ES-I3 (cell line): ENCODE measurements at regions not wholly inside any gene's neighbourhood (a gene's known extent, or its start where the extent isn't known, plus 50 kb on each side); places are given as distances from the start of the nearest gene placed in this dataset.

Experiments
- H3K36me3 ChIP-seq: 2 replicates; pipeline ENCODE4 v1.6.1; 2013; ENCODE audit warnings: mild to moderate bottlenecking, low read length, control low read depth, moderate library complexity; ENCODE audit not compliant: insufficient read depth
- H3K4me1 ChIP-seq: 2 replicates; pipeline ENCODE4 v1.6.1; 2013; ENCODE audit warnings: mild to moderate bottlenecking, control low read depth, low read length; ENCODE audit not compliant: insufficient read depth
- H3K9ac ChIP-seq: 2 replicates; pipeline ENCODE4 v1.6.1; 2013; ENCODE audit warnings: low read depth, mild to moderate bottlenecking, low read length, moderate library complexity
- H3K9me3 ChIP-seq: 2 replicates; pipeline ENCODE4 v1.6.1; 2013; ENCODE audit warnings: mild to moderate bottlenecking, low read length, moderate library complexity; ENCODE audit not compliant: control insufficient read depth, insufficient read depth

DNA sequence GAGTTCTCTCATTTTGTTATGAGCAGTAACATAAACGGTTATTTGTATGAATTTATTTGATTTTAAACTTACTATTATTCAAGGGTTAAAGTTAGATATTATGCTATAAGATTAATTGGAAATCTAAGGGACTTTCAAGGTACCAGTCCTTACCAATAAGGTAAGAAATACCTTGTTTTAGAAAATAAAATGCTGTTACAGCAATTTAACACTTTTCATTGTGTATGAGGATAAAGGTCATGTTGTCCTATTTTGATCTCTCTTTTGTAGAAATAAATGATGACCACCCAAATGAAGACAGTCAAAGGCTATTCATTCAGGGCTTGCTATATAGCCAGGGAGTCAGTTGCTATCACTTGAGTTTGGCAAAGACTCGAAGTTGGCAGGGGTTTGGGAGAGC is 1185.9 kb upstream of the GOT2 start:
- H3K4me1 ChIP-seq: no peaks in the 10 kb centered on the region
- no peaks in the 10 kb centered on the region for H3K9me3 ChIP-seq
- no peak overlapping the region for H3K9ac ChIP-seq
- no peaks in the 10 kb centered on the region for H3K36me3 ChIP-seq

DNA sequence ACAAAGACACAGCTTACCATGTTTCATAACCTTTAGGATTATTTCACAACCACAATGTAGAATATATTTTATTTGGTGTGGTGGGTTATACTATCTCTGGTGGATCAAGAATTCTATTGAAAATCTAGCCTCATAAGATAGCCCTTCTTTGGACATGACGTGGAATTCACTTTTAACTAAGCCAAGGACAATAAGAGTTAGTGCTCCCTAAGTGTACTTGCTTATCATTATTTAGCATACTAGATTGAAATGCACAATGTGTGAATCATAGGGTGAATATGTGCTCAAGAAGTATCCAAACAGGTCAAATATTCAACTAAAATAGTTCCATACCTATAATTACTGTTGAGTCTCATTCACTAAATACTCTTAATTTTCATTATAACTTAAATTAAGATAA is 1179.5 kb upstream of the GOT2 start:
- no peak overlapping the region for H3K9ac ChIP-seq
- H3K4me1 ChIP-seq: peaks cover 10% of the 10 kb centered on the region; the same call in 1 of the 2 replicates
- no peaks in the 10 kb centered on the region for H3K9me3 ChIP-seq

DNA sequence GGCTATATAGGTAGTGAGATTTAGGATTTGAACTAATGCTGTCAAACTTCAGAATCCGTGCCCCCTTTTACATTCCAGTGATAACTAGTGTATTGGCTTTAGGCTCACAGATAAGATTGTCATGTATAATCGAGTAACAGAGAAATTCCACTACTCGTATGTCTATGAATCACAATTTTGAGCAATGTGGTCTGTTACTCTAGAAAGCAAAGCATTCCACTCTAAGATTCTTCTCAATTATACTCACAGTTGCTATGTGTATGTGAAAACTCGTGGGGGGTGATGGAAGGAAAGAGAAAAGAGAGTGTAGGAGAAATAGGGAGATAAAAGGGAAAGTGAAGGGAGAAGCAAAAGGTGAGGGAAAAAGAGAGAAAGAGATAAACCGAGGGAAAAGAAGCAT is 1175.1 kb upstream of the GOT2 start:
- Histone ChIP-seq H3K36me3 (no peaks in the 10 kb centered on the region), H3K9me3 (no peaks in the 10 kb centered on the region), H3K4me1 (peaks cover 10% of the 10 kb centered on the region; the same call in 1 of the 2 replicates), H3K9ac (no peak overlapping the region)

More for the DNA sequence above, 1179.5 kb upstream of the GOT2 start:
- H3K36me3 ChIP-seq: no peaks in the 10 kb centered on the region

GRCh38 chr16:59907611-59908010 is 1173.5 kb upstream of the GOT2 start:
- H3K4me1 ChIP-seq: peaks cover 7% of the 10 kb centered on the region; the same call in 1 of the 2 replicates
- no peak overlapping the region for H3K9ac ChIP-seq
- no peaks in the 10 kb centered on the region for H3K9me3 ChIP-seq
- H3K36me3 ChIP-seq: no peaks in the 10 kb centered on the region

- H3K9ac ChIP-seq: no peak overlapping the region
- H3K9me3 ChIP-seq: no peaks in the 10 kb centered on the region
- no peaks in the 10 kb centered on the region for H3K36me3 ChIP-seq
- no peaks in the 10 kb centered on the region for H3K4me1 ChIP-seq
Measured at GRCh38 chr16:59905606-59906005, 1171.5 kb upstream of the GOT2 start.

DNA sequence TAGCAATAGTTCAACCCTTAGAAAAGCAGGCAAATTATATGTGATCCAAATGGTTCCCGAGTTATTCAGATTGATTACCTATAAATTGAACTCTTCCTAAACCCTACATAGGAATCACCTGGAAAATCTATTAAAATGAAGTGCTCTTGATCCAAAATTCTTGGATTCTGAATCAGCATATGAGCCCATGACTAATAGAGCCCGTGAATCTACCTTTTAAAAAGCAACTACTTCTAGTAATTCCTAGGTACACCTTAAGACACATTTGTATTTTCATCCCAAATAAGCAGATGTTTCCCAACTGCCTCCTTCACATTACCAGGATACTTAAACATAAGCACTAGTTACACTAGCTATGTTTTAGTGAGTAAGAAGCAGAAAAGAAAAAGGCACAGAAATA is 1171.0 kb upstream of the GOT2 start:
- Histone ChIP-seq H3K9me3 (no peaks in the 10 kb centered on the region), H3K4me1 (no peaks in the 10 kb centered on the region), H3K9ac (no peak overlapping the region), H3K36me3 (no peaks in the 10 kb centered on the region)

- no peaks in the 10 kb centered on the region for H3K9me3 ChIP-seq
- no peak overlapping the region for H3K9ac ChIP-seq
- no peaks in the 10 kb centered on the region for H3K4me1 ChIP-seq
- no peaks in the 10 kb centered on the region for H3K36me3 ChIP-seq
Measured at GRCh38 chr16:59899940-59900339, 1165.8 kb upstream of the GOT2 start.

- Histone ChIP-seq H3K9me3 (peaks cover 5% of the 10 kb centered on the region; the same call in 1 of the 2 replicates), H3K4me1 (no peaks in the 10 kb centered on the region), H3K9ac (no peak overlapping the region), H3K36me3 (no peaks in the 10 kb centered on the region)
Measured at GRCh38 chr16:59892376-59892775, 1158.3 kb upstream of the GOT2 start.

DNA sequence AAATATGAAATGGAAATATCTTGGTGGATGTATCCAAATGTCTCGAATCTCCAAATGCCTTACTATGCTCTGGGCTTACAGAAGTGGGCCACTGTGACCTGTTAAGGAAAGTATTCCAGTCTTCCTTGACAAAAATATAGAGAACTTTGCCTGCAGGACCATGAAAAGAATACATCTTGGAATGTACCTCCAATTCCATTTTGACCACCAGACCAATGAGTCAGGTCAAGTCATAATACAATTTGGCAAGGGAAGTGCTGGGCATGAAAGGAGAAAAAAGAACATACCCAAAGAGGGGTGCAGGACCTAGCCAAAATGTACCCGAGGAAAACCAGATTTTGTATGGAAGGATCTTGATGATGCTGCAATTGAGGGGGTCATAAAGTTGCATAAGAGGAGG is 1153.7 kb upstream of the GOT2 start:
- Histone ChIP-seq H3K36me3 (no peaks in the 10 kb centered on the region), H3K9me3 (peaks cover 5% of the 10 kb centered on the region; the same call in 1 of the 2 replicates), H3K4me1 (no peaks in the 10 kb centered on the region), H3K9ac (no peak overlapping the region)

DNA sequence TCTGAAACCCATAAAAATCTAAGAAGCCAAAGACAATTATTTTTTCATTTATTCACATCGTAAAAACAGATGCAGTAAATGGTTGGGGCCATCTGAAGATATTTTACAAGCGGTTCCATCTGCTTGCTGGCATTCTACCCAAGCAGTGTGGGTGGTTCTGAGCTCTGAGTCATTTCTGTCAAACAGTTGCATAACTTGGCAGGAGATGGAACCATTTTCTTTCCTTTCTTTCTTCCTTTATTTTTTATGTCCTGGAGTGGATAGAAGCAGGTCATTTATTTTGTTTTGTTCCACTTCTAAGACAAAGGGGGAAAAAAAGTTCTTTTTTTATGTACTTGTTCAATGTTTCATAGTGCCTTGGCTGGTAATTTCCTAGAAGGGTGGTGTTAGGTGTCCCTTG is 1151.9 kb upstream of the GOT2 start:
- Histone ChIP-seq H3K9ac (no peak overlapping the region), H3K4me1 (no peaks in the 10 kb centered on the region), H3K9me3 (peaks cover 5% of the 10 kb centered on the region; the same call in 1 of the 2 replicates), H3K36me3 (no peaks in the 10 kb centered on the region)

DNA sequence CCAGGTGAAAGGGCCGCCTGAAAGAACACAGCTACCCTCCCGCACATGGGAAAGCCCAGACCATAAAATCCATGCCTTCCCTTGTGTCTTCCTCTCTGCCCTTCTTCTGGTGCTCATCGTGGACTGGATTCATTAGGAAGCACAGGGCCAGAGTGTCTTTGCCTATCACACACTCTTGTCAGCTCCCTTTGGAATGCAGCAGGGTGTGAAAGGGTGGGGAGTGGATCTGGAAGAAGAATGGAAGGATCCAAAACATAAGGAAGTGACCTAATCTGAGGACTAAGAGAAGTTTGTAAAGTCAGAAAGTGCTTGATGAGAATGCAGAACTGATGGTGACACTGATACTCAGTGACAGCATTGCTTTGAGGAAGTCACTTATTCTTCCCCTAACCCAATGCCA is 1147.3 kb upstream of the GOT2 start:
- H3K4me1 ChIP-seq: no peaks in the 10 kb centered on the region
- no peak overlapping the region for H3K9ac ChIP-seq
- no peaks in the 10 kb centered on the region for H3K36me3 ChIP-seq
- H3K9me3 ChIP-seq: no peaks in the 10 kb centered on the region

DNA sequence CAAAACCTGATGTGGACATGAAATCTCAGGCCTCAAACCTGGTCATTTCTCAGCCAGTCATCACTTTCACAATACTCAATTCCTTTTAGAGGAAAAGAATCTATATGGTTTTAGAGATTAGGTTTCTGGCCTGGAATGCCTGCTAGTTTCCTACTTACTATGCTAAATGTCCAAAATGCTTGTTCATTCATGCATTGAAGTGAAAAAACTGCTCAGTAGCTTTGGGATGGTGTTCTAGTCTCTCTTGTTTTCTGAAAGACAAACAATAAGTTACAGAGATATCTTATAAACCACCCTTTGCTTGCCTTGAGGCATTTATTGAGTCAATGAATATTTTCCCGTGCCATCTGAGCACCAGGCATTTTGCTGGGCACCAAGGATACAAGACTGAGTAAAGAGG is 1146.5 kb upstream of the GOT2 start:
- no peak overlapping the region for H3K9ac ChIP-seq
- H3K9me3 ChIP-seq: no peaks in the 10 kb centered on the region

DNA sequence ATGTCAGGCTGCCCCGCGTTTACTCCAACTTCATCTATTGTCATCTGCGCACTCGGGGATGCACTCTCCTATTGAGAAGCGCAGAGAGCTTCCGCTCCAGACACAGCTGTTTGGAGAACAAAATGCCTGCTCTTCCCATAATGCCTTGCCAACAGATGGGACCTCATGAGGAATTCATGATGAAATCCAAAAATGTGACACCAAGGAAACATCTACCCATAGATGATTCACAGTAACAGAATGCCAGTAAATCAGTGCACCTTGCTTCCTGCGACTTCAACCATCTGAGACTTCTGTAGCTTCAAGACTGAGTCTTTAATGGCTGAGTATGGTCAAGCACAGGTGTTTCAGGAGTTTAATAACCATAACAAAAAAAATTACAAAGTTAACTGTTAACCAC is 1144.9 kb upstream of the GOT2 start:
- Histone ChIP-seq H3K36me3 (no peaks in the 10 kb centered on the region), H3K4me1 (no peaks in the 10 kb centered on the region), H3K9me3 (no peaks in the 10 kb centered on the region), H3K9ac (no peak overlapping the region)

More for the DNA sequence above, 1146.5 kb upstream of the GOT2 start:
- H3K36me3 ChIP-seq: no peaks in the 10 kb centered on the region
- H3K4me1 ChIP-seq: no peaks in the 10 kb centered on the region

GRCh38 chr16:59878479-59878878 is 1144.4 kb upstream of the GOT2 start:
- H3K9me3 ChIP-seq: no peaks in the 10 kb centered on the region
- H3K4me1 ChIP-seq: no peaks in the 10 kb centered on the region
- no peak overlapping the region for H3K9ac ChIP-seq
- H3K36me3 ChIP-seq: no peaks in the 10 kb centered on the region

DNA sequence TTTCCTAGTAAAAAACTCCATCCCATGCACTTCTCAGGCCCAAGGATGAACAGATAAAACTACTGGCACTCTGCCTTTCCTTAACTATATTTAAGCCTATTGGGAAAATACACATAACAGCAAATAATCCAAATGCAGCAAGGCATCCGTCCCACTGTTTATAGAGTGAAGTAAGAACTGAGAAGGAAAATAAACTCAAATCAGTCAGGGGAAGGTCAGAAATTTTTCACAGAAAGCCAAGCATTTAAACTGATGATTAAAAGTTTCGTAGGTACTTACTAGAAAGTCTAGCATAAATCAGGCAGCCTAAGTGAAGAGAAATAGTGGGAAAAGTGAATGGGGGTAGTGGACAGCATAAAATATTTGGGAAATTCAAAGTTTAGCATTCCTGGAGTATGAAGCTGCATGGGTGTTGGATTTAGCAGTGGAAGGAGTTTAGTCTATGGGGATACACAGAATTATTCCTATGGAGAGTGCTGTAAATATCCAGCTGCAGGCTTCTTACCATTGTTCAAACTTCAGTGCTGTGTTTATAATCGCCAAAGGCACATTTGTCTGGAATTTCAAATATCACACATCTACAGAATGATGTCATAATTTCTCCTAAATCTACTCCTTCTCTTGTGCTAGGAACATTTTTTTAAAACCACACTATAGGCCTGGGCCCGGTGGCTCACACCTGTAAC is 1131.0 kb upstream of the GOT2 start:
- H3K36me3 ChIP-seq: no peaks in the 10 kb centered on the region
- H3K9me3 ChIP-seq: no peaks in the 10 kb centered on the region
- no peaks in the 10 kb centered on the region for H3K4me1 ChIP-seq
- H3K9ac ChIP-seq: no peak overlapping the region
